Lower leg skin (tissue), 3 donors: ENCODE measurements at regions not wholly inside any gene's neighbourhood (a gene's known extent, or its start where the extent isn't known, plus 50 kb on each side); places are given as distances from the start of the nearest gene placed in this dataset.

ENCODE experiments used
- POLR2A ChIP-seq, 2 donors: fragments of 450-650 bp; IDR thresholded peaks; one replicate each; pipeline ENCODE4 v1.6.1; 2016 to 2017; ENCODE audit warnings: antibody characterized with exemption in 2 of 2, mild to moderate bottlenecking in 1 of 2, moderate library complexity in 1 of 2
- TF ChIP-seq, protein P1 (sequence below), 3 donors: fragments of 450-650 bp; IDR thresholded peaks; one replicate each; pipeline ENCODE4 v1.5.1; 2016; ENCODE audit warnings: antibody characterized with exemption in 3 of 3, mild to moderate bottlenecking in 3 of 3, moderate library complexity in 2 of 3

- TF ChIP-seq, protein P1, sequence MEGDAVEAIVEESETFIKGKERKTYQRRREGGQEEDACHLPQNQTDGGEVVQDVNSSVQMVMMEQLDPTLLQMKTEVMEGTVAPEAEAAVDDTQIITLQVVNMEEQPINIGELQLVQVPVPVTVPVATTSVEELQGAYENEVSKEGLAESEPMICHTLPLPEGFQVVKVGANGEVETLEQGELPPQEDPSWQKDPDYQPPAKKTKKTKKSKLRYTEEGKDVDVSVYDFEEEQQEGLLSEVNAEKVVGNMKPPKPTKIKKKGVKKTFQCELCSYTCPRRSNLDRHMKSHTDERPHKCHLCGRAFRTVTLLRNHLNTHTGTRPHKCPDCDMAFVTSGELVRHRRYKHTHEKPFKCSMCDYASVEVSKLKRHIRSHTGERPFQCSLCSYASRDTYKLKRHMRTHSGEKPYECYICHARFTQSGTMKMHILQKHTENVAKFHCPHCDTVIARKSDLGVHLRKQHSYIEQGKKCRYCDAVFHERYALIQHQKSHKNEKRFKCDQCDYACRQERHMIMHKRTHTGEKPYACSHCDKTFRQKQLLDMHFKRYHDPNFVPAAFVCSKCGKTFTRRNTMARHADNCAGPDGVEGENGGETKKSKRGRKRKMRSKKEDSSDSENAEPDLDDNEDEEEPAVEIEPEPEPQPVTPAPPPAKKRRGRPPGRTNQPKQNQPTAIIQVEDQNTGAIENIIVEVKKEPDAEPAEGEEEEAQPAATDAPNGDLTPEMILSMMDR (IDR thresholded peaks at IDR 0.05): no peak
- TF ChIP-seq POLR2A (IDR thresholded peaks at IDR 0.05): no peak
Observed at GRCh38 chr16:64880006-64880405, 241.9 kb downstream of the CDH11 start.
